ENCODE measurements at regions not wholly inside any gene's neighbourhood (a gene's known extent, or its start where the extent isn't known, plus 50 kb on each side); places are given as distances from the start of the nearest gene placed in this dataset.

GRCh38 chr4:57205580-57205979, 95.4 kb upstream of the IGFBP7 start:
- TF ChIP-seq CTCF (IDR thresholded peaks at IDR 0.05; ENCODE audit: low read length) (no peak), EZH2 (IDR thresholded peaks at IDR 0.05; ENCODE audit: borderline replicate concordance, low read length) (no peak)

All from OCI-LY1 (cell line).